Colonic mucosa (tissue), 4 donors: ENCODE measurements at regions not wholly inside any gene's neighbourhood (a gene's known extent, or its start where the extent isn't known, plus 50 kb on each side); places are given as distances from the start of the nearest gene placed in this dataset.

Experiments used
- DNase-seq: peaks from one replicate; pipeline ENCODE4 v3.0.0-alpha.2; 2020
- H3K27ac ChIP-seq: fragments of 200-600 bp; one replicate; pipeline ENCODE4 v1.8.0; 2021
- H3K27me3 ChIP-seq: fragments of 200-600 bp; one replicate; pipeline ENCODE4 v1.8.0; 2021
- H3K36me3 ChIP-seq: fragments of 200-600 bp; one replicate; pipeline ENCODE4 v1.8.0; 2021
- H3K4me1 ChIP-seq: fragments of 200-600 bp; one replicate; pipeline ENCODE4 v1.8.0; 2021; ENCODE audit warnings: mild to moderate bottlenecking
- H3K4me3 ChIP-seq: fragments of 200-600 bp; one replicate; pipeline ENCODE4 v1.8.0; 2021
- H3K9ac ChIP-seq, 2 donors: one replicate each; pipeline ENCODE4 v1.7.0; 2013; ENCODE audit warnings: control low read depth in 2 of 2, low read depth in 2 of 2, low read length in 2 of 2
- H3K9me3 ChIP-seq: fragments of 200-600 bp; one replicate; pipeline ENCODE4 v1.8.0; 2021
- intact Hi-C: fragments of 100-400 bp; cut with DNase I; formaldehyde crosslinking; loops from one replicate; pipeline ENCODE4 v1.14.1; 2022
- TF ChIP-seq, protein P1 (sequence below): fragments of 200-600 bp; IDR thresholded peaks from one replicate; pipeline ENCODE4 v1.8.0; 2022; ENCODE audit warnings: antibody characterized with exemption, mild to moderate bottlenecking
- donor health status: healthy.
- donor health status: DM: no; HTN: no; CAD: no.
- donor health status: DM: no; HTN: no; CAD: no.

DNA sequence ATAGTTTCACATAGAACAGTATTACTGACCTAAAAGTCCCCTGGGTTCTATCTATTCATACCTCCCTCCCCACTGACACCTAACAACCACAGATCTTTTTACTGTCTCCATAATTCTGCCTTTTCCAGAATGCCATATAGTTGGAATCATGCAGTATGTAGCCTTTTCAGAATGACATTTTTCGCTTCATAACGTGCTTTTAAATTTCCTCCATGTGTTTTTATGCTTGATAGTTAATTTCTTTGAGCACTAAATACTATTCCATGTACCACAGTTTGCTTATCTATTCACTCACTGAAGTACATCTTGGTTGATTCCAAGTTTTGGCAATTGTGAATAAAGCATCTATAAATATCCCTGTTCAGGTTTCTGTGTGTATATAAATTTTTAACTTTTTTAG is 77.7 kb upstream of the GPR149 start:
- no peaks in the 10 kb centered on the region for H3K27me3 ChIP-seq
- DNase-seq: no peak
- H3K4me3 ChIP-seq: no peak overlapping the region
- H3K9ac ChIP-seq: no peak overlapping the region
- TF ChIP-seq, protein P1, sequence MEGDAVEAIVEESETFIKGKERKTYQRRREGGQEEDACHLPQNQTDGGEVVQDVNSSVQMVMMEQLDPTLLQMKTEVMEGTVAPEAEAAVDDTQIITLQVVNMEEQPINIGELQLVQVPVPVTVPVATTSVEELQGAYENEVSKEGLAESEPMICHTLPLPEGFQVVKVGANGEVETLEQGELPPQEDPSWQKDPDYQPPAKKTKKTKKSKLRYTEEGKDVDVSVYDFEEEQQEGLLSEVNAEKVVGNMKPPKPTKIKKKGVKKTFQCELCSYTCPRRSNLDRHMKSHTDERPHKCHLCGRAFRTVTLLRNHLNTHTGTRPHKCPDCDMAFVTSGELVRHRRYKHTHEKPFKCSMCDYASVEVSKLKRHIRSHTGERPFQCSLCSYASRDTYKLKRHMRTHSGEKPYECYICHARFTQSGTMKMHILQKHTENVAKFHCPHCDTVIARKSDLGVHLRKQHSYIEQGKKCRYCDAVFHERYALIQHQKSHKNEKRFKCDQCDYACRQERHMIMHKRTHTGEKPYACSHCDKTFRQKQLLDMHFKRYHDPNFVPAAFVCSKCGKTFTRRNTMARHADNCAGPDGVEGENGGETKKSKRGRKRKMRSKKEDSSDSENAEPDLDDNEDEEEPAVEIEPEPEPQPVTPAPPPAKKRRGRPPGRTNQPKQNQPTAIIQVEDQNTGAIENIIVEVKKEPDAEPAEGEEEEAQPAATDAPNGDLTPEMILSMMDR: no peak
- no peaks in the 10 kb centered on the region for H3K9me3 ChIP-seq
- H3K27ac ChIP-seq: no peak overlapping the region
- H3K36me3 ChIP-seq: no peaks in the 10 kb centered on the region
- intact Hi-C loops: no loop called here
- H3K4me1 ChIP-seq: no peaks in the 10 kb centered on the region

- intact Hi-C loops: no loop called here
- no peak overlapping the region for H3K4me3 ChIP-seq
- no peaks in the 10 kb centered on the region for H3K36me3 ChIP-seq
- no peak overlapping the region for H3K9ac ChIP-seq
- H3K27me3 ChIP-seq: no peaks in the 10 kb centered on the region
- TF ChIP-seq, protein P1: no peak
- no peak for DNase-seq
- H3K9me3 ChIP-seq: no peaks in the 10 kb centered on the region
- H3K4me1 ChIP-seq: no peaks in the 10 kb centered on the region
- no peak overlapping the region for H3K27ac ChIP-seq
Measured at GRCh38 chr3:154496978-154497377, 67.0 kb upstream of the GPR149 start.

GRCh38 chr3:154496540-154496939 is 66.5 kb upstream of the GPR149 start:
- no peaks in the 10 kb centered on the region for H3K4me1 ChIP-seq
- DNase-seq: no peak
- H3K27me3 ChIP-seq: no peaks in the 10 kb centered on the region
- no peak overlapping the region for H3K4me3 ChIP-seq
- H3K27ac ChIP-seq: no peak overlapping the region
- H3K36me3 ChIP-seq: no peaks in the 10 kb centered on the region
- TF ChIP-seq, protein P1: no peak
- H3K9ac ChIP-seq: no peak overlapping the region
- no peaks in the 10 kb centered on the region for H3K9me3 ChIP-seq
- intact Hi-C loops: no loop called here

GRCh38 chr3:154486949-154487348 is 57.0 kb upstream of the GPR149 start:
- Histone ChIP-seq H3K4me1 (no peaks in the 10 kb centered on the region), H3K4me3 (no peak overlapping the region), H3K9me3 (no peaks in the 10 kb centered on the region), H3K27ac (no peak overlapping the region), H3K36me3 (no peaks in the 10 kb centered on the region), H3K9ac (no peak overlapping the region), H3K27me3 (no peaks in the 10 kb centered on the region)
- TF ChIP-seq, protein P1: no peak
- DNase-seq: no peak
- intact Hi-C loops: no loop called here

DNA sequence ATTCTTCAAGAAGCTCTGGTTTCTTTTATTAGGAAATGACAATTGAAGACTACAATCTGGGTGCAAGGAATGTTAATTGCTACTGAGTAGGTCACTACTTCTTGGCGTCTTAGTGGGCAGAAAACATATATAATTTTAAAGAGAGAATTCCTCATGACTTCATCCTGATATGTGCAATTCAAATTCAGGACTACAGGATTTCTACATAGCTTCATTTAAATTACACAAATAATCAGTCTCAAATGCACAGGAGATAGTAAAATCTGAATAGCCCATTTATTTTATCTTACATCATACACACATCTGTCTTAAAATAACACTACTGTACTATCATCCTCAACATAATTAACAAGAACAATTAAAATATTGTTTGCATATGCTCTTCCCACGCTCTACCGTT is 52.5 kb upstream of the GPR149 start:
- TF ChIP-seq, protein P1: no peak

DNA sequence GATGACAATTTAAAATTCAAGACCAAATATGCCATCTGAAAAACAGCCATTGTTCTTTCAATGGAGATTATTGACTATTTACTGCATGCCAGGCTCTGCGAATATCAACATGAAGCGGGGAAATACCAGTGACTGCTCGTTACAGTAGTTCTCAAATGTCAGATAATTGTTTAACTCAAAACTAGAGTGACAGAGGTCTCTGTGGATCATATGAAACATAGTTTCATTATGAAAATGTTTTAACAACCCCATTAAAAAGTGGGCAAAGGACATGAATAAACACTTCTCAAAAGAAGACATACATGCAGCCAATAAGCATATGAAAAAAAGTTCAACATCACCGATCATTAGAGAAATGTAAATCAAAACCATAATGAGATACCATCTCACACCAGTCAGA is 50.0 kb upstream of the GPR149 start:
- intact Hi-C loops: no loop called here
- H3K9me3 ChIP-seq: no peaks in the 10 kb centered on the region
- TF ChIP-seq, protein P1: no peak
- H3K27ac ChIP-seq: no peak overlapping the region
- H3K4me1 ChIP-seq: no peaks in the 10 kb centered on the region
- DNase-seq: no peak
- H3K36me3 ChIP-seq: no peaks in the 10 kb centered on the region
- H3K4me3 ChIP-seq: no peak overlapping the region
- H3K27me3 ChIP-seq: no peaks in the 10 kb centered on the region
- H3K9ac ChIP-seq: no peak overlapping the region

More for the DNA sequence above, 52.5 kb upstream of the GPR149 start:
- intact Hi-C loops: no loop called here
- H3K9me3 ChIP-seq: no peaks in the 10 kb centered on the region
- no peak for DNase-seq
- no peaks in the 10 kb centered on the region for H3K36me3 ChIP-seq
- H3K27me3 ChIP-seq: no peaks in the 10 kb centered on the region
- H3K4me1 ChIP-seq: no peaks in the 10 kb centered on the region
- H3K27ac ChIP-seq: no peak overlapping the region
- no peak overlapping the region for H3K9ac ChIP-seq
- no peak overlapping the region for H3K4me3 ChIP-seq
